H1 (cell line): ENCODE measurements at regions not wholly inside any gene's neighbourhood (a gene's known extent, or its start where the extent isn't known, plus 50 kb on each side); places are given as distances from the start of the nearest gene placed in this dataset.

ENCODE experiments used
- CTCF ChIA-PET: fragments of 300-600 bp; sonication (Branson Sonifier 250); formaldehyde crosslinking; loops from one replicate; lab custom pipeline; 2021; ENCODE audit not compliant: partially characterized antibody; lab: Charles Lee
- POLR2A ChIA-PET: fragments of 300-600 bp; sonication (Branson Sonifier 250); formaldehyde crosslinking; loops from one replicate; lab custom pipeline; 2021; ENCODE audit warnings: inconsistent platforms; ENCODE audit not compliant: partially characterized antibody; lab: Charles Lee
- DNase-seq, 2 experiments: peaks; one replicate each; pipeline versions ENCODE4 v3.0.0 to v3.0.0-alpha.2; 2010 to 2022; ENCODE audit warnings: low spot score in 2 of 2, low read depth in 1 of 2, mixed read lengths in 1 of 2
- FAIRE-seq: peaks from 2 replicates; lab custom pipeline; 2011; peaks lifted over from hg19 to GRCh38; lab: Jason Lieb, UNC
- H2AFZ ChIP-seq: 2 replicates; pipeline ENCODE4 v1.8.1; 2012; ENCODE audit warnings: low read length, inconsistent platforms
- H2AK5ac ChIP-seq: 2 replicates; pipeline ENCODE4 v1.6.1; 2013; ENCODE audit warnings: low read depth, low read length
- H2BK120ac ChIP-seq: replicated peaks from 2 replicates; pipeline ENCODE3; 2013; ENCODE audit warnings: low read depth, low read length, inconsistent platforms
- H2BK12ac ChIP-seq: 2 replicates; pipeline ENCODE4 v1.6.1; 2013; ENCODE audit warnings: low read depth, low read length
- H2BK15ac ChIP-seq: 2 replicates; pipeline ENCODE4 v1.6.1; 2013; ENCODE audit warnings: low read length
- H2BK20ac ChIP-seq: 2 replicates; pipeline ENCODE4 v1.6.1; 2013; ENCODE audit warnings: low read length
- H2BK5ac ChIP-seq: 2 replicates; pipeline ENCODE4 v1.6.1; 2013; ENCODE audit warnings: low read depth, low read length
- H3K14ac ChIP-seq: 2 replicates; pipeline ENCODE4 v1.6.1; 2013; ENCODE audit warnings: inconsistent platforms; ENCODE audit not compliant: insufficient read length
- H3K18ac ChIP-seq: 2 replicates; pipeline ENCODE4 v1.6.1; 2013; ENCODE audit warnings: low read length; ENCODE audit errors: extremely low read depth
- H3K23ac ChIP-seq: 2 replicates; pipeline ENCODE4 v1.6.1; 2013; ENCODE audit warnings: inconsistent platforms; ENCODE audit not compliant: insufficient read length
- H3K23me2 ChIP-seq: 2 replicates; pipeline ENCODE4 v1.6.1; 2013; ENCODE audit warnings: low read depth, low read length
- H3K27ac ChIP-seq: 2 replicates; pipeline ENCODE4 v1.6.1; 2011; ENCODE audit warnings: low read depth, low read length, inconsistent platforms
- H3K27me3 ChIP-seq, 4 experiments: replicated peaks in 1 of 4; 1 replicate in 1 of 4; 2 replicates in 3 of 4; pipeline versions ENCODE4 v1.6.1 to v1.8.1; 2011 to 2013; ENCODE audit warnings: low read length in 3 of 4, mild to moderate bottlenecking in 3 of 4, inconsistent platforms in 2 of 4, mixed read lengths in 2 of 4, moderate library complexity in 1 of 4; ENCODE audit not compliant: control insufficient read depth in 3 of 4, insufficient read depth in 3 of 4; ENCODE audit errors: extremely low read depth in 1 of 4
- H3K36me3 ChIP-seq, 4 experiments: 2 replicates each; pipeline versions ENCODE4 v1.6.1 to v1.8.1; 2011 to 2013; ENCODE audit warnings: mild to moderate bottlenecking in 4 of 4, low read length in 3 of 4, moderate library complexity in 2 of 4, control low read depth in 1 of 4, inconsistent platforms in 1 of 4; ENCODE audit not compliant: insufficient read depth in 4 of 4, control insufficient read depth in 2 of 4
- H3K4ac ChIP-seq: replicated peaks from 2 replicates; pipeline ENCODE3; 2013; ENCODE audit warnings: low read length, low read depth, mixed read lengths, inconsistent platforms; ENCODE audit not compliant: insufficient read length
- H3K4me1 ChIP-seq, 4 experiments: replicated peaks in 1 of 4; 1 replicate in 1 of 4; 2 replicates in 3 of 4; pipeline versions ENCODE4 v1.6.1 to v1.8.1; 2011 to 2013; ENCODE audit warnings: low read length in 3 of 4, inconsistent platforms in 2 of 4, mixed read lengths in 1 of 4; ENCODE audit not compliant: insufficient read depth in 4 of 4, control insufficient read depth in 3 of 4
- H3K4me2 ChIP-seq, 2 experiments: 2 replicates each; pipeline versions ENCODE4 v1.6.1 to v1.8.1; 2011 to 2013; ENCODE audit warnings: low read depth in 2 of 2, low read length in 2 of 2, control low read depth in 1 of 2, inconsistent platforms in 1 of 2, mild to moderate bottlenecking in 1 of 2; ENCODE audit not compliant: insufficient read depth in 1 of 2
- H3K4me3 ChIP-seq, 4 experiments: fragments of 200-600, 300-600 bp in 1 of 4; sonication (generic), shearing (Covaris generic), sonication (Bioruptor Twin) in 1 of 4; 2 replicates each; pipeline versions ENCODE4 v1.5.1 to v1.8.1; 2011 to 2016; ENCODE audit warnings: low read length in 4 of 4, low read depth in 3 of 4, control low read depth in 2 of 4, inconsistent platforms in 2 of 4, mild to moderate bottlenecking in 2 of 4, mixed read lengths in 1 of 4, moderate library complexity in 1 of 4; ENCODE audit not compliant: insufficient read depth in 2 of 4; ENCODE audit errors: extremely low read depth in 1 of 4
- H3K56ac ChIP-seq: replicated peaks from 2 replicates; pipeline ENCODE3; 2013; ENCODE audit warnings: low read depth, mild to moderate bottlenecking, mixed read lengths, low read length, inconsistent platforms; ENCODE audit not compliant: insufficient read length
- H3K79me1 ChIP-seq: 2 replicates; pipeline ENCODE4 v1.6.1; 2013; ENCODE audit warnings: low read depth, low read length, control low read depth
- H3K79me2 ChIP-seq, 2 experiments: 2 replicates each; pipeline versions ENCODE4 v1.6.1 to v1.8.1; 2012 to 2013; ENCODE audit warnings: low read length in 2 of 2, mild to moderate bottlenecking in 2 of 2, inconsistent platforms in 1 of 2; ENCODE audit not compliant: insufficient read depth in 2 of 2, control insufficient read depth in 1 of 2
- H3K9ac ChIP-seq, 4 experiments: replicated peaks in 1 of 4; 1 replicate in 1 of 4; 2 replicates in 3 of 4; pipeline versions ENCODE4 v1.6.1 to v1.8.1; 2011 to 2013; ENCODE audit warnings: low read depth in 3 of 4, low read length in 3 of 4, control low read depth in 2 of 4, mild to moderate bottlenecking in 2 of 4, moderate library complexity in 2 of 4, inconsistent platforms in 1 of 4; ENCODE audit errors: extremely low read depth in 1 of 4
- H3K9me3 ChIP-seq, 2 experiments: 2 replicates each; pipeline versions ENCODE4 v1.6.1 to v1.8.1; 2012 to 2013; ENCODE audit warnings: mild to moderate bottlenecking in 2 of 2, moderate library complexity in 2 of 2, control low read depth in 1 of 2, inconsistent platforms in 1 of 2, low read depth in 1 of 2, low read length in 1 of 2, mixed read lengths in 1 of 2; ENCODE audit not compliant: insufficient read depth in 2 of 2
- H4K20me1 ChIP-seq, 2 experiments: replicated peaks in 1 of 2; 2 replicates each; pipeline versions ENCODE3 to v1.8.1; 2011 to 2013; ENCODE audit warnings: inconsistent platforms in 2 of 2, low read length in 2 of 2, mild to moderate bottlenecking in 1 of 2; ENCODE audit not compliant: insufficient read depth in 2 of 2, control insufficient read depth in 1 of 2
- H4K5ac ChIP-seq: 2 replicates; pipeline ENCODE4 v1.6.1; 2013; ENCODE audit warnings: low read length, low read depth, mixed read lengths, inconsistent platforms; ENCODE audit not compliant: insufficient read length
- H4K8ac ChIP-seq: 2 replicates; pipeline ENCODE4 v1.8.0; 2013; ENCODE audit warnings: mild to moderate bottlenecking, moderate library complexity, low read length, inconsistent platforms; ENCODE audit not compliant: insufficient read depth; ENCODE audit errors: extremely low read depth
- H4K91ac ChIP-seq: replicated peaks from 2 replicates; pipeline ENCODE3; 2013; ENCODE audit warnings: low read length, mixed read lengths, inconsistent platforms; ENCODE audit not compliant: insufficient read length
- CHD1 ChIP-seq: IDR thresholded peaks from 2 replicates; pipeline ENCODE4 v1.6.1; 2012; ENCODE audit warnings: low read depth, low read length, improper control_type of control experiment
- HDAC2 ChIP-seq, 2 experiments: fragments of 300-600 bp in 1 of 2; sonication (generic) in 1 of 2; IDR thresholded peaks; 2 replicates each; pipeline ENCODE4 v1.6.1; 2011 to 2012; ENCODE audit warnings: low read depth in 2 of 2, low read length in 2 of 2, mild to moderate bottlenecking in 2 of 2, moderate library complexity in 2 of 2, borderline replicate concordance in 1 of 2, inconsistent platforms in 1 of 2
- HDAC6 ChIP-seq: IDR thresholded peaks from one replicate; pipeline ENCODE4 v1.7.1; 2012; ENCODE audit warnings: low read depth, mild to moderate bottlenecking, inconsistent platforms, low read length, moderate library complexity
- KDM4A ChIP-seq: IDR thresholded peaks from one replicate; pipeline ENCODE4 v1.7.1; 2012; ENCODE audit warnings: low read depth, mild to moderate bottlenecking, moderate library complexity, low read length, inconsistent platforms; ENCODE audit not compliant: severe bottlenecking
- MAFK ChIP-seq: IDR thresholded peaks from 2 replicates; pipeline ENCODE4 v1.6.1; 2012; ENCODE audit warnings: low read depth, mild to moderate bottlenecking, improper control_type of control experiment, low read length
- SIRT6 ChIP-seq: IDR thresholded peaks from one replicate; pipeline ENCODE4 v1.7.1; 2012; ENCODE audit warnings: low read length, inconsistent platforms
- WGBS, 2 experiments: shearing (Covaris generic) in 1 of 2; methylation state at CpG; one replicate each; pipeline versions ENCODE4 v1.1.6 to v1.1.7; 2013 to 2015; ENCODE audit warnings: low lambda C conversion rate in 2 of 2, mixed read lengths in 2 of 2, inconsistent platforms in 1 of 2, low coverage in 1 of 2, missing lambda C conversion rate in 1 of 2; ENCODE audit not compliant: insufficient replicate concordance in 2 of 2, insufficient coverage in 1 of 2, insufficient read length in 1 of 2; ENCODE audit errors: extremely low coverage in 1 of 2, missing lambda C conversion rate in 1 of 2; 5-methylcytosine and 5-hydroxymethylcytosine counted together

GRCh38 chr9:118606668-118607067, 762.6 kb downstream of the BRINP1 start:
- CTCF ChIA-PET, result interaction anchor here (1.1 to 2.7 kb wide), 2 partner anchors 10 to 13 kb away, joined by 3 to 16 read pairs; no protein-coding TSS in a partner anchor
- no peaks in the 10 kb centered on the region for H3K79me1 ChIP-seq
- H4K5ac ChIP-seq, result no peak overlapping the region
- H3K56ac ChIP-seq, result no peak overlapping the region
- H3K23ac ChIP-seq, result no peak overlapping the region
- no peak overlapping the region for H3K4me2 ChIP-seq
- no peaks in the 10 kb centered on the region for H3K79me2 ChIP-seq
- no peak overlapping the region for H3K4me3 ChIP-seq
- H3K23me2 ChIP-seq, result no peaks in the 10 kb centered on the region
- H3K18ac ChIP-seq, result no peak overlapping the region
- H2BK120ac ChIP-seq, result no peak overlapping the region
- FAIRE-seq (no peak), DNase-seq (no peak)
- H3K4me1 ChIP-seq, result no peaks in the 10 kb centered on the region
- no peaks in the 10 kb centered on the region for H4K20me1 ChIP-seq
- no peak overlapping the region for H3K14ac ChIP-seq
- no peak overlapping the region for H3K27ac ChIP-seq
- H3K4ac ChIP-seq, result no peak overlapping the region
- H3K27me3 ChIP-seq, result no peaks in the 10 kb centered on the region
- H2BK5ac ChIP-seq, result no peak overlapping the region
- no peak overlapping the region for H2AFZ ChIP-seq
- H4K8ac ChIP-seq, result no peak overlapping the region
- POLR2A ChIA-PET, result no interaction called here
- H2BK12ac ChIP-seq, result no peak overlapping the region
- 99% methylated on average over 2 of the region's 2 CpGs; no CpG with 5 or more reads in 1 of the 2 experiments for WGBS, 2 experiments
- no peak overlapping the region for H3K9ac ChIP-seq
- H4K91ac ChIP-seq, result no peak overlapping the region
- no peak overlapping the region for H2AK5ac ChIP-seq
- TF ChIP-seq HDAC2 (IDR thresholded peaks at IDR 0.05; ENCODE audit: borderline replicate concordance in 1 of 2, low read depth in 2 of 2, low read length in 2 of 2) (no peak), SIRT6 (no peak), HDAC6 (no peak), MAFK (peak; percentile 95), CHD1 (no peak), KDM4A (no peak)
- TF ChIP-seq, all 59 proteins: peak for 1
- H3K36me3 ChIP-seq, result no peaks in the 10 kb centered on the region
- no peaks in the 10 kb centered on the region for H3K9me3 ChIP-seq
- H2BK15ac ChIP-seq, result no peak overlapping the region
- H2BK20ac ChIP-seq, result no peak overlapping the region
